Rectal smooth muscle tissue (tissue), 1 donor: ENCODE measurements at regions not wholly inside any gene's neighbourhood (a gene's known extent, or its start where the extent isn't known, plus 50 kb on each side); places are given as distances from the start of the nearest gene placed in this dataset.

ENCODE experiments used
- H3K27ac ChIP-seq: one replicate; pipeline ENCODE4 v1.7.0; 2013; ENCODE audit warnings: low read depth, low read length, inconsistent platforms
- H3K27me3 ChIP-seq: one replicate; pipeline ENCODE4 v1.7.0; 2013; ENCODE audit warnings: low read length; ENCODE audit not compliant: control insufficient read depth, insufficient read depth
- H3K36me3 ChIP-seq: one replicate; pipeline ENCODE4 v1.7.0; 2013; ENCODE audit warnings: low read length; ENCODE audit not compliant: control insufficient read depth, insufficient read depth
- H3K4me1 ChIP-seq: one replicate; pipeline ENCODE4 v1.7.0; 2013; ENCODE audit warnings: low read length; ENCODE audit not compliant: control insufficient read depth, insufficient read depth
- H3K4me3 ChIP-seq: one replicate; pipeline ENCODE4 v1.7.0; 2013; ENCODE audit warnings: low read length
- H3K9ac ChIP-seq: one replicate; pipeline ENCODE4 v1.7.0; 2013; ENCODE audit warnings: low read length

DNA sequence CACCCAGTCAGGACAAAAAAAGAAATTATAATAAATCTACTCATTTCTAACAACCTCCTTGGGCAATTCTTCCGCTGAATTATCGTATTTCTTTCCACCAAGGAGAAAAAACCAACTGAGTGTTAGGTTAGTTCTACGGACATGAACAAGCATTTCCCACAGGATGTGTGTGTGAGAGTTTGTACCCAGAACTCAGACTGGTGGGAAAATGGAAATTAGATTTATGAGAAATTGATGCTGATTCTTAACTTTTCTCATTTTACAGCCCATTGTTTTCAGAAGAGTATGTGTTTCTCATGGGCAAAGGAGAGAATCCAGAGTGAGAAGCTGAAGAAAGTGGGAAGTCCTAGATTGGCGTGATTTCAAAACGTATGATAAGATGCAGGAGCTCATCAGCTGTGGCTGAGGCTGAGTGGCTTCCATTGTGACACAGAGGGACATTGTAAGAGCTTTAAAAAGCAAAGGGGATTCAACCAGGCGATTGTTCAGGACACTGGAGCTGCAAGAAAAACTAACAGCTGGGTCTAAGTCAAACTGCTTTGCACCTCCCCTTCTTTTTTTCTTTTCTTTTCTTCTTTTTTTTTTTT is 184.7 kb upstream of the ARGLU1 start:
- Histone ChIP-seq H3K27ac (no peak overlapping the region), H3K4me1 (no peaks in the 10 kb centered on the region), H3K27me3 (no peaks in the 10 kb centered on the region), H3K4me3 (no peak overlapping the region), H3K9ac (no peak overlapping the region), H3K36me3 (no peaks in the 10 kb centered on the region)

DNA sequence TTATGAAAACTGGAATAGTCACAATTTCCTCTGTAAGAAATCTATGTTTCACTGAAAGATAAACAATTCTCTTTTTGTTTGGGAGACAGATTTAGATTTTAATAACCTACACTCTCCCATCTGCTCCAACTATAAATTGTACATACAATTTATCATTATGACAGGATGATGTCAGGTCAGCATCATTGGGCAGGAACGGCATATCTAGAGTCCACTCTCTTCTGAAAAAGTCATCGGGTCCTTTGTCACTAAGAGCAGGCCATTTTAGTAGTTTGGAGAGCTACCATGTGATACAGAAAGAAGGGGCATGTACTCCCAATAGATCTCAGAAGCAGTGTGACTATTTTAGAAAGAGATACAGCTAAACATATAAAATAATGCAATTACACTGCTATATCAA is 180.8 kb upstream of the ARGLU1 start:
- Histone ChIP-seq H3K27me3 (no peaks in the 10 kb centered on the region), H3K27ac (no peak overlapping the region), H3K9ac (no peak overlapping the region), H3K4me3 (no peak overlapping the region), H3K4me1 (no peaks in the 10 kb centered on the region), H3K36me3 (no peaks in the 10 kb centered on the region)

DNA sequence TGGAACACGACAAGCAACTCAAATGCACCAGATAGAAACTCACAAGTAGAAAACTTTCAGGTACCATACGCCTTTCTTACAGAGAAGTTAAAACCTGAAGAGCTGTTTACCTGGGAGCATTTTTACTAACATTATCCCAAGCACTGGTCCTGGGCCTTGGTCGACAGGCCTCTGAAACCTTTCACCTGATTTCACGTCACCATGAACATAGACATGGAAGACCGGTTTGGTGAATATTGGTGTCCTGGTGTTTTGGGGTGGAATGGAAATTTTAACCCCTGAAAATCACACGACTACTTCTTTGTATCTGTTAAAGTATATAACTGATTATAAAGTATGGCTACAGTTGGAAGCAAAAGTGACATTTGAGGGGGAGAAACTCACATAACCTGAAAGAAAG is 176.6 kb upstream of the ARGLU1 start:
- no peak overlapping the region for H3K4me3 ChIP-seq
- H3K27ac ChIP-seq = no peak overlapping the region
- no peaks in the 10 kb centered on the region for H3K36me3 ChIP-seq
- H3K4me1 ChIP-seq = no peaks in the 10 kb centered on the region
- H3K9ac ChIP-seq = no peak overlapping the region
- H3K27me3 ChIP-seq = no peaks in the 10 kb centered on the region

DNA sequence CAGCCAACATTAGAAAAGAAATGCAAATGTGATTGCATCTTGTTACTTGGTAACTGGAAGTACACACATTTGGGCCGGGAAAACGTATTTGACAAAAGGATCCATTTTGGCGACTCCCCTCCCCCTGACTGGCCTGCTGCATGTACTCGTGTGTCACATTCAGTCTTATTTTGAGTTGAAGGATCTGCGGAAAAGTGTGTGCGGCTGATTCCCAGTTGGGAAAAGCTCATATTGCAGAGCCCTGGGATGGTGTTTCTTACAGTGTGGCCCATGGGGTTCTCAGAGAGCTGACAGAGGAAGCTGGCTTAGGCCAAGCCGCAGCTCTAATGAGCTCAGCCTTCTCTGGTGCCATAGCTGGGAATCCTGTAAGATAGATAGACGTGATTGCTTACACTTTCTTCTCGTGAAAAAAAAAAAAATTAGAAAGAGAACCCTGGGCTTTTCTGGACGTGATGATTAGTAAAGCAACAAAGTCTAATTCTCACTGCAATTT is 170.3 kb upstream of the ARGLU1 start:
- no peaks in the 10 kb centered on the region for H3K4me1 ChIP-seq
- no peak overlapping the region for H3K27ac ChIP-seq
- no peak overlapping the region for H3K9ac ChIP-seq
- no peaks in the 10 kb centered on the region for H3K36me3 ChIP-seq
- H3K4me3 ChIP-seq = no peak overlapping the region
- H3K27me3 ChIP-seq = no peaks in the 10 kb centered on the region

DNA sequence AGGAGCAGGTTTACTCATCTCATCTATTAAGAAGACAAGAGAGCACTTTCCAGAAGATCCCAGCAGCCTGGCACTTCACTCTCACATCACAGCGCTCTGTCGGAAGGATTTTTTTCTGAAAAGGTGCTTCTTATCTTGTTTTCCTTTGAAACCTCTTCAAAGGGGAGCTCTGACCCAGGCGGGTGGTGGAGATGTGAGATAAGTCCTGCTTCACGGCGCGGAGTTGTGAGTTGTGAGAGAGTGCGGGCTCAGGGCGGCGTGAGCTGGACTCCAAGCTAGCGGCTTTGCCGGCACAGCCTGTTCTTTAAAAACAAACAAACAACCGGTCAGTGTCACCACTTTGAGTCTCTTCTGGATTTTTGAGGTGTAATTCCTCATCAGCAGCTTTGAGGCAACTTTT is 169.0 kb upstream of the ARGLU1 start:
- Histone ChIP-seq H3K27ac (no peak overlapping the region), H3K4me3 (no peak overlapping the region), H3K4me1 (no peaks in the 10 kb centered on the region), H3K27me3 (no peaks in the 10 kb centered on the region), H3K36me3 (no peaks in the 10 kb centered on the region), H3K9ac (no peak overlapping the region)

DNA sequence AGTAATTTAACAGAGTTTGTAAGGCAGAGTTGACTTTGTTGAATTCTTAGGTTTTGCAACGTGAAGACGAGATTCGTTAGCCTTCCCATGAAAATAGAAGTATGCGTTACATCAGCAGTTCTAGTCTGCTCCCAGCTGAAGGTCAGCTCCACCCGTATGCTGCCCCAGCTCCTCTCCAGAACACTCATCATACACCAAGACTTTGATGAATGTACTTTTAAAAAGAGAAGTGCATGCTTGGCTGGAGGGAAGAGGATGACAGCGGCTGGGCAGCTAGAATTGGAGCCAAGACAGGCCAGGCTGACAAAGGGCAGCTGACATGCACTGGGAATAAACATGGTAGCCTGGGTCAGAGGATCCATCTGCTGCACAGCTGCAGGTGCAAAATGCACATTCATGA is 166.3 kb upstream of the ARGLU1 start:
- Histone ChIP-seq H3K27ac (no peak overlapping the region), H3K36me3 (no peaks in the 10 kb centered on the region), H3K4me3 (no peak overlapping the region), H3K27me3 (no peaks in the 10 kb centered on the region), H3K9ac (no peak overlapping the region), H3K4me1 (no peaks in the 10 kb centered on the region)

DNA sequence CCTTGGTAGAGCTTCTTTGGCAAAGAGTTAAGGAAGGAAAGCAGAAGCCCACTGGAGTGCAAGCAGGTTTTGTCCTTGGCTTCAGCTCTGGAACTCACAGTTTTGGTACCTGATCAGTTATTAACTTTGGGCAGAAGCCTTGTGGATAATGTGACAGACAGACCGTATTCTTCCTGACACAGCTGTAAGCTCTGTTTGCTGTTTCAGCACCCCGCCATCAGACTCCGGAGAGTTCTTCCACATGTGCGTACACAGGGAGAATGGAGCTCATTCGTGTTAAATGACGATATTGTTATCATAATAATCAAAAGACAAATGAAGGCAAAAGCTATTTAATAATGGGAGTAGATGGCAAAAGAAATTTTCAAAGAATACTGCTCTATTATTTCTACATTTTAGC is 155.1 kb upstream of the ARGLU1 start:
- H3K4me3 ChIP-seq = no peak overlapping the region
- H3K4me1 ChIP-seq = no peaks in the 10 kb centered on the region
- H3K9ac ChIP-seq = no peak overlapping the region
- no peaks in the 10 kb centered on the region for H3K36me3 ChIP-seq
- H3K27me3 ChIP-seq = no peaks in the 10 kb centered on the region
- H3K27ac ChIP-seq = no peak overlapping the region

DNA sequence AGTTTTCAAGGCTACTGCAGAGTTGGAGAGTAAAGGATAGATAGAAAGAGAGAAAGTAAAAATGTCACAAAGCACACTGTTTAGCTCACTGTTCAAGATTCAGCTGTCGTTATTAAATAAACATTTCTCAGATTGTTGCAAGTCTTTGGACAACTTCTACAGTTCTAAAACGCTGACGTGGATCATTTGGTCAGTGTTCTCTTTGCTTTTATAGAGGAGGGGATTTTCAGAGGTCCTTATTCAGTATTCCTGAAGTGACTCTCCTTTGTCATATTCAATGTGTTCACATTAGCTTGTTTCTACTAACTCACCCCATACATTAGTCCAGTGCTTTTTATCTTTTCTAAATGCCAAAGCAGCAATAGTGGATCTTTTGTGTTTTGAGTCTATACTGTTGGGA is 154.7 kb upstream of the ARGLU1 start:
- Histone ChIP-seq H3K36me3 (no peaks in the 10 kb centered on the region), H3K9ac (no peak overlapping the region), H3K27ac (no peak overlapping the region), H3K4me3 (no peak overlapping the region), H3K4me1 (no peaks in the 10 kb centered on the region), H3K27me3 (no peaks in the 10 kb centered on the region)

DNA sequence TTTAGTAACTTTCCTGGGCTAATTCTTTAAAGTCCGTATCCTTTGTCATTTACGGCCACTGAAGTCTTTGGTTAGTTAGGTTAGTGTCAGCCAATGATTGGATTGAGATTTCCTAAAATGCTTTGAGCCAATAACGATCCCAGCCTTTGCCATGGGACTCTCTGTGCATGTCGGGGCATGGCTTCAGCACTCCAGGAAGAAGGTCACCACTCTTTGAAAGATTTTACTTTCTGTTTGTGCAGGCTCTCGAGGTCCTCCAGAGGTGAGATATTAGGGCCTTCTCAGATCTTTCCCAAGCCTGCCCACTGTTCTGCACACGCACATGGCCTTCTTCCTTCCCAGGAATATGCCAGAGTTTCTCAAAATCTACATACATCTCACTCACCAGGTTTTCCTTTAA is 153.7 kb upstream of the ARGLU1 start:
- H3K27ac ChIP-seq = no peak overlapping the region
- H3K4me3 ChIP-seq = no peak overlapping the region

DNA sequence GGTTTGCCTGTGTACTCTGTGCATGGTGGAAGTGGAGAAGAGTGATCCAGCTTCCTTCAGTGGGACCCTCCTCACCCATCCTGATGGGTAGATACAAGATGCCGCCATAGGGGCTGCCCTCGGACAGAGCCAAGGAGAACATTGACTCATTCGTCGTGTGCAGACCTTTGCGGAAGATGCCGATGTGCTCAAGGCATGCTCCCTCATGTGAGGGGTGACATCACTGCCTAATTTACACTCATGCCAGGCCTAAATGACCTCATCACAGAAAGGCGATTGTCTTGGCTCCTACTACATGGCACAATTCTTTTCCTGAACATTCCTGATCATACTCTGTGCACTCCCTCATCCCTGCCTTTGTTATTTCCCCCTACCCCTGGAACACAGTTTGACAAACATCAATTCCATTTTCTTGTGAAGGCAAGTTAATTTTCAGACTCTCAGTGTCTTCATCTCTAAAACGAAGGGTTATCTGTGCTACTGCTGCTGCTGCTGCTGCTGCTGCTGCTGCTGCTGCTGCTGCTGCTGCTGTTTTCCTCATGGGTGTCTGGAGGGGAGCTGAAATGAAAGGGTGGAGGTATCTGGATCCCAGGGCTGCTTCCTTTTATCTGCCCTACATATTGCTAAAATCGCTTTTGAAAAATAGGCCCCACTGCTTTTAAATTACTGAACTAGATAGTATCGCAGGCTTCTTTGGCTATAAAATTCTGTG is 146.5 kb upstream of the ARGLU1 start:
- no peak overlapping the region for H3K27ac ChIP-seq
- H3K4me1 ChIP-seq = no peaks in the 10 kb centered on the region
- H3K27me3 ChIP-seq = no peaks in the 10 kb centered on the region
- no peak overlapping the region for H3K4me3 ChIP-seq
- no peak overlapping the region for H3K9ac ChIP-seq
- no peaks in the 10 kb centered on the region for H3K36me3 ChIP-seq

More for the DNA sequence above, 153.7 kb upstream of the ARGLU1 start:
- no peaks in the 10 kb centered on the region for H3K4me1 ChIP-seq
- H3K27me3 ChIP-seq = no peaks in the 10 kb centered on the region
- no peaks in the 10 kb centered on the region for H3K36me3 ChIP-seq
- no peak overlapping the region for H3K9ac ChIP-seq

DNA sequence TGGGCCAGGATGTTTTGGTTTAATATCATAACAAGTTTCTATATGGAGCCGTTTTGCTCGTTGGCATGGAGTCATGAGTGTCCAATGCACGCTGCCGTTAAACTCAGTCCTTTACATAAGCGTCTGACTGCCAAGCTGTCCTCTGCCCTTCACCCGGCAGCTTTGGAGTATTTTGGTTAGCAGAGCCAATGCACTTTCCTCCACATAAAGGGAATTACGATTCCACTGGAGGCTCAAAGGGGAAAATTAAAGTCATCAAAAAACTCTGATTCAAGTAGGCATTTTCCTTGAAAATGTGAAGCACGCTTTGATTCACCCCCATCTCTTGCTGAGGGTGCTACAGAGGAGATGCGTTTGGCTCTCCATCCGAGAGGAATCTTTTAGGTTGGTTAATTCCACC is 144.4 kb upstream of the ARGLU1 start:
- Histone ChIP-seq H3K27me3 (no peaks in the 10 kb centered on the region), H3K36me3 (no peaks in the 10 kb centered on the region), H3K9ac (no peak overlapping the region), H3K27ac (no peak overlapping the region), H3K4me1 (no peaks in the 10 kb centered on the region), H3K4me3 (no peak overlapping the region)

DNA sequence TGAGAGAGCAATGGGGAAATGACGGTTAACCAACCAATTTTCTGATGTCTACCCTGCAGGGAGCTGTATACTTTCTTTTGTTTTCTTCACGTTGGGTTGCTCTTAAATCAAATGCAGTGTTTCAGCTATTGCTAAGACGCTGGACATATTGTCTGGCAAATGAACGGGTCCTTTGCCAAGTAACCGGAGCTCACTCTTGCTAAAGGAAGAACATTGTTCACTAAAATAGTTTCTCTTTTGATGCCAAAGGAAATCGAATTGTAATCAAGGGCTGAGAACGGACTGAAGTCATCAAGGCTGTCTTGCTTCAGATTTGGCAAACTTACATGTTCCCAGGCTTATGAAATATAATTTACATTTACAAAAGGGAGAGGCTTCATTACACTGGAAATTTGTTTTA is 142.3 kb upstream of the ARGLU1 start:
- no peaks in the 10 kb centered on the region for H3K27me3 ChIP-seq
- no peaks in the 10 kb centered on the region for H3K36me3 ChIP-seq
- no peak overlapping the region for H3K9ac ChIP-seq
- no peak overlapping the region for H3K27ac ChIP-seq
- no peak overlapping the region for H3K4me3 ChIP-seq
- no peaks in the 10 kb centered on the region for H3K4me1 ChIP-seq

DNA sequence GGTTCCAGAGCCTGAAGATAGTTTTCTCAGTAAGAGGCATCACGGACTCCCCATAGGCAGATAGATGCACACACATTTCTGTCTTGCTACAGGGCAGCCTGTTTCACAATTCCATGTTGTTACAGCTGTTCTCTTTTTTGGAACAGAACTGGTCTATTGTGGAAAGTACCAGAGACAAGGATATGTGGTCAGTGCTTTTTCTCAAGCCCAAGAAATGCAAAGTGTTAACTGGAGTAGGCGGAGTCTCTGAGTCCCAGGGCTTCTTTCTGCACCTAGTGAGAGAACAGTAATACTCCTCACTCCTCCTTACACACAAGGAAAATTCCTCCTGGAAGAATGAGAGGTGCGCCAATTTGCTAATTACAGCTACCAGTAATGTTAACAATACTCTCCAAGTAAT is 141.6 kb upstream of the ARGLU1 start:
- Histone ChIP-seq H3K36me3 (no peaks in the 10 kb centered on the region), H3K27ac (no peak overlapping the region), H3K9ac (no peak overlapping the region), H3K27me3 (no peaks in the 10 kb centered on the region), H3K4me1 (no peaks in the 10 kb centered on the region), H3K4me3 (no peak overlapping the region)
